HFFc6 (cell line): ENCODE measurements at regions not wholly inside any gene's neighbourhood (a gene's known extent, or its start where the extent isn't known, plus 50 kb on each side); places are given as distances from the start of the nearest gene placed in this dataset.
A peak's percentile ranks its signal among the peaks of the same experiment; 100 is the strongest.

Experiments
- DNase-seq: peaks from one replicate; pipeline ENCODE4 v3.0.0-alpha.2; 2018
- H3K27ac Mint-ChIP-seq: 2 replicates; pipeline ENCODE4 v1.8.0; 2020; ENCODE audit warnings: mild to moderate bottlenecking, mixed read lengths
- H3K27me3 Mint-ChIP-seq: 2 replicates; pipeline ENCODE4 v1.8.0; 2021; ENCODE audit warnings: mild to moderate bottlenecking, moderate library complexity, mixed read lengths; ENCODE audit not compliant: insufficient read depth
- H3K36me3 Mint-ChIP-seq: 2 replicates; pipeline ENCODE4 v1.8.0; 2021; ENCODE audit warnings: low read depth, mixed read lengths
- H3K4me1 Mint-ChIP-seq: 2 replicates; pipeline ENCODE4 v1.8.0; 2020; ENCODE audit warnings: low read depth, mixed read lengths
- H3K4me3 Mint-ChIP-seq: 2 replicates; pipeline ENCODE4 v1.8.0; 2020; ENCODE audit warnings: mild to moderate bottlenecking, moderate library complexity, mixed read lengths
- H3K9me3 Mint-ChIP-seq: 2 replicates; pipeline ENCODE4 v1.8.0; 2020; ENCODE audit warnings: mild to moderate bottlenecking, mixed read lengths
- TF ChIP-seq, protein P1 (sequence below): fragments of 200-600 bp; sonication (generic); IDR thresholded peaks from 2 replicates; pipeline ENCODE4 v1.5.0; 2021; ENCODE audit warnings: antibody characterized with exemption, mild to moderate bottlenecking

DNA sequence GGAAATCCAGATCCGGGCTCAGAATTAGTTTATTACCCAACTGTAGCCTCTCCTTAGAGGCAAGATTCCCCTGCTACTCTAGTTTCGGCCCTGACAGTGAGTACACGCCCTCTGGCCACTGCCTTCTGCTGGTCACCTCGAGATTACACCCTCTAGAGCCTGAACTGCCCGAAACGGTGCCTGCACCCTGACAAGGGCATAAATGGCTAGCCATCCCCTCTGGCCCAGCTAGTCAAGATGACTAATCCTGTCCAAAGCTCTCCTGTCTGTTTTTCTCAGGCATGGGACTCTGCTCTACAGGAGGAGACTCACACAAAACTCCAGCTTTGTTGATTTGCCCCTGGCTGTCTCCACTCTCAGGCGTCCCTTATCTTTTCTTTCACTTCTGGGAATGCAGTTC is 150.5 kb upstream of the UBE2E2 start:
- Mint-ChIP-seq H3K27ac (no peak overlapping the region), H3K4me3 (no peak overlapping the region), H3K27me3 (peaks cover 15% of the 10 kb centered on the region), H3K9me3 (no peaks in the 10 kb centered on the region; the same call in 1 of the 2 replicates), H3K4me1 (peaks cover 16% of the 10 kb centered on the region), H3K36me3 (no peaks in the 10 kb centered on the region)
- DNase-seq, result no peak
- TF ChIP-seq, protein P1, sequence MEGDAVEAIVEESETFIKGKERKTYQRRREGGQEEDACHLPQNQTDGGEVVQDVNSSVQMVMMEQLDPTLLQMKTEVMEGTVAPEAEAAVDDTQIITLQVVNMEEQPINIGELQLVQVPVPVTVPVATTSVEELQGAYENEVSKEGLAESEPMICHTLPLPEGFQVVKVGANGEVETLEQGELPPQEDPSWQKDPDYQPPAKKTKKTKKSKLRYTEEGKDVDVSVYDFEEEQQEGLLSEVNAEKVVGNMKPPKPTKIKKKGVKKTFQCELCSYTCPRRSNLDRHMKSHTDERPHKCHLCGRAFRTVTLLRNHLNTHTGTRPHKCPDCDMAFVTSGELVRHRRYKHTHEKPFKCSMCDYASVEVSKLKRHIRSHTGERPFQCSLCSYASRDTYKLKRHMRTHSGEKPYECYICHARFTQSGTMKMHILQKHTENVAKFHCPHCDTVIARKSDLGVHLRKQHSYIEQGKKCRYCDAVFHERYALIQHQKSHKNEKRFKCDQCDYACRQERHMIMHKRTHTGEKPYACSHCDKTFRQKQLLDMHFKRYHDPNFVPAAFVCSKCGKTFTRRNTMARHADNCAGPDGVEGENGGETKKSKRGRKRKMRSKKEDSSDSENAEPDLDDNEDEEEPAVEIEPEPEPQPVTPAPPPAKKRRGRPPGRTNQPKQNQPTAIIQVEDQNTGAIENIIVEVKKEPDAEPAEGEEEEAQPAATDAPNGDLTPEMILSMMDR, result no peak

DNA sequence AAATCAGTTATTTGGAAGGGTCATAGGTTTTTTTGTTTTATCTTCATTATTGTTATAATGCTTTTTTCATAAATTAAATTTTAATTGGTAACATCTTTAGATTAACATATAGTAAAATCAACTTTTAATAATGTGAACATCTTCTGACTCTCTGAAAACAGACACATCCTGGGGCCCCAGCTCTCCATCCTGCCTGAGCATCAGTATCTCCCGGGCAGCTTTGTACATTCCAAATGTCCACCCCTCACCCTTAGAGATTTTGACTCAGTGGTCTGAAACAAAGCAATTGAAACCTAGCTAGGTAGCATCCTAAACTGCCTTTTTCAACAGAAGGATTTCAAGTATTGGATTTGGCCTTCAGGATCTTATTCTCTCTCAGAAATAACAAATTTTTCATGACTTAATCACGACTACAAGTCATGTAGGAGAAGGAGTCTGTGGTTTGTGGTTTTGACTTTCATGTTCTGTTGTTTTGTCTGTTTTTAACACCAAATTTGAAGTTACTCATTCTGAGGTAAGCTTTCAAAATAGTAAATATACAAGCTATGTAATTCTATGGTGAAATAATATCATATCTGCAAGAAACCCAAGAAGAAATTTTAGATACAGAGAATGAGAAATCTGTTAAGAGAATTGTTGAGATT is 147.3 kb upstream of the UBE2E2 start:
- Mint-ChIP-seq H3K27me3 (peaks cover 21% of the 10 kb centered on the region), H3K9me3 (peaks cover 11% of the 10 kb centered on the region; the same call in 1 of the 2 replicates), H3K4me1 (peaks cover 16% of the 10 kb centered on the region), H3K27ac (no peak overlapping the region), H3K36me3 (no peaks in the 10 kb centered on the region), H3K4me3 (no peak overlapping the region)
- peak; percentile 77 for DNase-seq
- TF ChIP-seq, protein P1, result no peak

DNA sequence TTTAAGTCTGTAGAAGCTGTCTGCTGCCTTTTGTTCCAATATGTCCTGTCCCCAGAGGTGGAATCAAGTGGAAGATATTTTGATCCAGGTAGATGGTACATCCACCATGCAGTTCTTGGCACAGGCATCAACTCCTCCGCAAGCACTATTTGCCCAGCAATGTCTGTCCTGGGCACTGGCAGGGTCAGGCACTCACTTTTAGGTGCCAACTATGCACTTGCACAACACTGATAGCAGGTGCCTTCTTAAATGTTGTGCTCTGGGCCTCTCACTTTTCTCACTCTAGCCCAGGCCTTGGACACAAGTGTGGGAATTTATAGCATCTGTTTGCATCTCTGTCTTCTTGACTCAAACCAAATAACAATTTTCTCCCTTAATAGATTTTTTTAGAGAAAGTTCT is 140.5 kb upstream of the UBE2E2 start:
- Mint-ChIP-seq H3K36me3 (no peaks in the 10 kb centered on the region), H3K27me3 (peaks cover 10% of the 10 kb centered on the region), H3K4me1 (no peaks in the 10 kb centered on the region), H3K27ac (no peak overlapping the region), H3K4me3 (no peak overlapping the region), H3K9me3 (peaks cover 11% of the 10 kb centered on the region; the same call in 1 of the 2 replicates)
- DNase-seq, result no peak
- TF ChIP-seq, protein P1, result no peak

DNA sequence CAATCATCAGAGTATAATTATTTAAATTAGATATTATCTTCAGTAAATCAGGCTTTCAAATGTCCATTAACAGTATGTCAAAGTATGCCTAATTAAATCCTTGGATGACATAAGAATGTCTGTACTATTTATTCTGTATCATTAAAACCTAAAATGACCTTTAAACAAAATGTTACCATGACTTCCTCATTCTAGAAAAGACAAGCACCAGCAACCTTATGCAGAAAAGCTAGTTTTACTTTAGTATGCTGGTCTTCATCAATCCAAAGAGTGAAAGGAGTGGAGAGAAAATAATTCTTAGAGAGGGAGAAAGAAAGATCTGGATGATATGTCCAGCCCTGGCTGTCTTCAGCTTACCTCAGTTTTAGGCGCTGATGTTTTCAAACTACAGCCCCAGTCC is 140.1 kb upstream of the UBE2E2 start:
- DNase-seq, result no peak
- H3K9me3 Mint-ChIP-seq, result peaks cover 9% of the 10 kb centered on the region; the same call in 1 of the 2 replicates
- H3K27ac Mint-ChIP-seq, result no peak overlapping the region
- H3K27me3 Mint-ChIP-seq, result peaks cover 10% of the 10 kb centered on the region
- no peaks in the 10 kb centered on the region for H3K4me1 Mint-ChIP-seq
- TF ChIP-seq, protein P1, result no peak
- H3K36me3 Mint-ChIP-seq, result no peaks in the 10 kb centered on the region
- H3K4me3 Mint-ChIP-seq, result no peak overlapping the region

DNA sequence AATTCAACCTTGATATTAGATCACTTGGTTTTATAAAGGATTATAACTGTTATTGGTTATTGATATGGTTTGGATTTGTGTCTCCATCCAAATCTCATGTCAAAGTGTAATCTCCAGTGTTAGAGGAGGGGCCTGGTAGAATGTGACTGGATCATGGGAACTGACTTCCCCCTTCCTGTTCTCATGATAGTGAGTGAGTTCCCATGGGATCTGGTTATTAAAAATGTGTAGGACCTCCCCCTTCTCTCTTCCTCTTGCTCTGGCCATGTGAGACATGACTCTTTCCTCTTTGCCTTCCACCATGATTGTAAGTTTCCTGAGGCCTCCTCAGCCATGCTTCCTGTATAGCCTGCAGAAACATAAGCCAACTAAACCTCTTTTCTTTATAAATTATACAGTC is 136.0 kb upstream of the UBE2E2 start:
- no peak overlapping the region for H3K27ac Mint-ChIP-seq
- peaks cover 5% of the 10 kb centered on the region; the same call in 1 of the 2 replicates for H3K27me3 Mint-ChIP-seq
- TF ChIP-seq, protein P1, result no peak
- H3K9me3 Mint-ChIP-seq, result no peaks in the 10 kb centered on the region
- no peaks in the 10 kb centered on the region for H3K36me3 Mint-ChIP-seq
- H3K4me3 Mint-ChIP-seq, result no peak overlapping the region
- DNase-seq, result no peak
- no peaks in the 10 kb centered on the region for H3K4me1 Mint-ChIP-seq
